HEK293 (cell line): ENCODE measurements at regions not wholly inside any gene's neighbourhood (a gene's known extent, or its start where the extent isn't known, plus 50 kb on each side); places are given as distances from the start of the nearest gene placed in this dataset.

ENCODE experiments used
- CTCF ChIA-PET: fragments of 350-600 bp; formaldehyde crosslinking; extraction: SDS; loops from one replicate; lab custom pipeline; 2021; ENCODE audit warnings: antibody characterized with exemption; lab: Yijun Ruan, JAX
- POLR2A ChIA-PET: fragments of 300-600 bp; formaldehyde crosslinking; extraction: SDS; loops from one replicate; lab custom pipeline; 2020; ENCODE audit warnings: antibody characterized with exemption, inconsistent platforms; lab: Yijun Ruan, JAX
- H3K27ac ChIP-seq: fragments of 200-500 bp; sonication (Bioruptor generic); 2 replicates; pipeline ENCODE4 v1.5.1; 2014; ENCODE audit warnings: low read depth, low read length, control low read depth, inconsistent platforms; ENCODE audit errors: extremely low read depth
- H3K36me3 ChIP-seq, 2 experiments: fragments of 200-500 bp in 1 of 2; sonication (Bioruptor generic) in 1 of 2; 1 replicate in 1 of 2; 2 replicates in 1 of 2; pipeline ENCODE4 v1.5.1; 2014 to 2017; ENCODE audit warnings: inconsistent platforms in 2 of 2, low read length in 2 of 2; ENCODE audit not compliant: control insufficient read depth in 2 of 2, insufficient read depth in 1 of 2
- H3K4me1 ChIP-seq: fragments of 200-500 bp; sonication (Bioruptor generic); 2 replicates; pipeline ENCODE4 v1.5.1; 2014; ENCODE audit warnings: mild to moderate bottlenecking, low read length, inconsistent platforms; ENCODE audit not compliant: control insufficient read depth, insufficient read depth
- H3K4me3 ChIP-seq: 2 replicates; pipeline ENCODE4 v1.5.1; 2011; ENCODE audit warnings: low read depth, mild to moderate bottlenecking, control low read depth, low read length, moderate library complexity
- H3K9me3 ChIP-seq: fragments of 200-500 bp; sonication (Bioruptor generic); 2 replicates; pipeline ENCODE4 v1.5.1; 2014; ENCODE audit warnings: low read depth, low read length, inconsistent platforms; ENCODE audit not compliant: control insufficient read depth, insufficient read depth
- BCL11A ChIP-seq: fragments of 450-650 bp; formaldehyde crosslinking; IDR thresholded peaks from 2 replicates; pipeline ENCODE4 v1.5.1; 2016; ENCODE audit warnings: low read depth, missing biosample characterization, missing genetic modification characterization
- FEZF1 ChIP-seq: fragments of 450-650 bp; formaldehyde crosslinking; IDR thresholded peaks from 2 replicates; pipeline ENCODE4 v1.5.1; 2016; ENCODE audit warnings: missing biosample characterization, missing genetic modification characterization
- GLI2 ChIP-seq: fragments of 450-650 bp; formaldehyde crosslinking; IDR thresholded peaks from 2 replicates; pipeline ENCODE4; 2017; ENCODE audit warnings: missing biosample characterization, missing genetic modification characterization, low read depth, borderline replicate concordance
- KLF7 ChIP-seq: fragments of 450-650 bp; formaldehyde crosslinking; IDR thresholded peaks from 2 replicates; pipeline ENCODE4 v1.5.1; 2016; ENCODE audit warnings: missing biosample characterization, missing genetic modification characterization, borderline replicate concordance
- KLF8 ChIP-seq: fragments of 450-650 bp; formaldehyde crosslinking; IDR thresholded peaks from 2 replicates; pipeline ENCODE4 v1.5.1; 2016; ENCODE audit warnings: missing biosample characterization, missing genetic modification characterization
- MZF1 ChIP-seq: fragments of 450-650 bp; formaldehyde crosslinking; IDR thresholded peaks from 2 replicates; pipeline ENCODE4 v1.5.1; 2017; ENCODE audit warnings: missing biosample characterization, missing genetic modification characterization, borderline replicate concordance
- OSR2 ChIP-seq: fragments of 450-650 bp; formaldehyde crosslinking; IDR thresholded peaks from 2 replicates; pipeline ENCODE4 v1.5.1; 2016; ENCODE audit warnings: missing biosample characterization, missing genetic modification characterization
- PRDM1 ChIP-seq: fragments of 450-650 bp; formaldehyde crosslinking; IDR thresholded peaks from 2 replicates; pipeline ENCODE4; 2016; ENCODE audit warnings: missing biosample characterization, missing genetic modification characterization
- YY2 ChIP-seq: fragments of 450-650 bp; formaldehyde crosslinking; IDR thresholded peaks from 2 replicates; pipeline ENCODE4 v1.5.1; 2016; ENCODE audit warnings: missing biosample characterization, missing genetic modification characterization
- ZBTB7A ChIP-seq: fragments of 450-650 bp; formaldehyde crosslinking; IDR thresholded peaks from 2 replicates; pipeline ENCODE4 v1.5.1; 2016; ENCODE audit warnings: low read depth, missing biosample characterization, missing genetic modification characterization
- ZNF155 ChIP-seq: fragments of 450-650 bp; formaldehyde crosslinking; IDR thresholded peaks from 2 replicates; pipeline ENCODE4 v1.5.1; 2016; ENCODE audit warnings: missing biosample characterization, missing genetic modification characterization
- ZNF175 ChIP-seq: fragments of 450-650 bp; formaldehyde crosslinking; IDR thresholded peaks from 2 replicates; pipeline ENCODE4 v1.5.1; 2016; ENCODE audit warnings: missing biosample characterization, missing genetic modification characterization
- ZNF280C ChIP-seq: fragments of 450-650 bp; formaldehyde crosslinking; IDR thresholded peaks from 2 replicates; pipeline ENCODE4 v1.5.1; 2016; ENCODE audit warnings: missing biosample characterization, missing genetic modification characterization
- ZNF341 ChIP-seq: fragments of 450-650 bp; formaldehyde crosslinking; IDR thresholded peaks from 2 replicates; pipeline ENCODE4; 2016; ENCODE audit warnings: low read depth, missing biosample characterization, missing genetic modification characterization
- ZNF37A ChIP-seq: fragments of 450-650 bp; IDR thresholded peaks from 2 replicates; pipeline ENCODE4 v1.5.1; 2018; ENCODE audit warnings: missing biosample characterization, missing genetic modification characterization
- ZNF394 ChIP-seq: fragments of 450-650 bp; formaldehyde crosslinking; IDR thresholded peaks from 2 replicates; pipeline ENCODE4 v1.5.1; 2016; ENCODE audit warnings: missing biosample characterization, missing genetic modification characterization, mild to moderate bottlenecking, moderate library complexity, borderline replicate concordance
- ZNF426 ChIP-seq: fragments of 450-650 bp; formaldehyde crosslinking; IDR thresholded peaks from 2 replicates; pipeline ENCODE4 v1.5.1; 2017; ENCODE audit warnings: missing biosample characterization, missing genetic modification characterization, mild to moderate bottlenecking, inconsistent platforms, moderate library complexity
- ZNF48 ChIP-seq: fragments of 450-650 bp; formaldehyde crosslinking; IDR thresholded peaks from 2 replicates; pipeline ENCODE4 v1.5.1; 2016; ENCODE audit warnings: missing biosample characterization, missing genetic modification characterization
- ZNF521 ChIP-seq: fragments of 450-650 bp; formaldehyde crosslinking; IDR thresholded peaks from 2 replicates; pipeline ENCODE4 v1.5.1; 2017; ENCODE audit warnings: missing biosample characterization, mild to moderate bottlenecking, missing genetic modification characterization
- ZNF548 ChIP-seq: fragments of 450-650 bp; formaldehyde crosslinking; IDR thresholded peaks from 2 replicates; pipeline ENCODE4 v1.5.1; 2016; ENCODE audit warnings: missing biosample characterization, missing genetic modification characterization
- ZNF571 ChIP-seq: fragments of 450-650 bp; formaldehyde crosslinking; IDR thresholded peaks from 2 replicates; pipeline ENCODE4 v1.5.0; 2017; ENCODE audit warnings: missing biosample characterization, missing genetic modification characterization
- ZNF623 ChIP-seq: fragments of 450-650 bp; formaldehyde crosslinking; IDR thresholded peaks from 2 replicates; pipeline ENCODE4 v1.5.1; 2016; ENCODE audit warnings: missing biosample characterization, missing genetic modification characterization
- ZNF626 ChIP-seq: fragments of 450-650 bp; sonication (Bioruptor Pico); formaldehyde crosslinking; IDR thresholded peaks from 2 replicates; pipeline ENCODE4 v1.5.1; 2018; ENCODE audit warnings: missing biosample characterization, missing genetic modification characterization, inconsistent platforms
- ZNF654 ChIP-seq: fragments of 450-650 bp; formaldehyde crosslinking; IDR thresholded peaks from 2 replicates; pipeline ENCODE4 v1.5.1; 2016; ENCODE audit warnings: low read depth, missing biosample characterization, missing genetic modification characterization
- ZNF670 ChIP-seq: fragments of 450-650 bp; formaldehyde crosslinking; IDR thresholded peaks from 2 replicates; pipeline ENCODE4 v1.5.1; 2016; ENCODE audit warnings: missing biosample characterization, missing genetic modification characterization, low read depth
- ZNF677 ChIP-seq: fragments of 450-650 bp; IDR thresholded peaks from 2 replicates; pipeline ENCODE4 v1.5.0; 2018; ENCODE audit warnings: missing biosample characterization, mild to moderate bottlenecking, missing genetic modification characterization, moderate library complexity
- ZNF776 ChIP-seq: fragments of 450-650 bp; formaldehyde crosslinking; IDR thresholded peaks from 2 replicates; pipeline ENCODE4 v1.5.0; 2017; ENCODE audit warnings: missing biosample characterization, missing genetic modification characterization, borderline replicate concordance
- ZNF837 ChIP-seq: fragments of 450-650 bp; formaldehyde crosslinking; IDR thresholded peaks from 2 replicates; pipeline ENCODE4 v1.5.1; 2016; ENCODE audit warnings: missing biosample characterization, missing genetic modification characterization
- ZNF843 ChIP-seq: fragments of 450-650 bp; formaldehyde crosslinking; IDR thresholded peaks from 2 replicates; pipeline ENCODE4 v1.5.1; 2016; ENCODE audit warnings: missing biosample characterization, missing genetic modification characterization
- TF ChIP-seq, protein P1 (sequence below): fragments of 450-650 bp; formaldehyde crosslinking; IDR thresholded peaks from 2 replicates; pipeline ENCODE4 v1.5.1; 2016; ENCODE audit warnings: missing biosample characterization, missing genetic modification characterization

GRCh38 chr3:96706509-96706908 is 107.9 kb upstream of the EPHA6 start (continued):
- TF ChIP-seq YY2 (tag by site-specific recombination), result no peak
- TF ChIP-seq ZNF521 (tag by site-specific recombination), result no peak
- TF ChIP-seq ZBTB7A (tag by site-specific recombination), result no peak
- no peak for TF ChIP-seq BCL11A (tag by site-specific recombination)
- no peak for TF ChIP-seq ZNF571

- H3K4me3 ChIP-seq, result no peak overlapping the region
- no peak overlapping the region for H3K27ac ChIP-seq
- POLR2A ChIA-PET, result no interaction called here
- no peaks in the 10 kb centered on the region for H3K9me3 ChIP-seq
- TF ChIP-seq, protein P1, sequence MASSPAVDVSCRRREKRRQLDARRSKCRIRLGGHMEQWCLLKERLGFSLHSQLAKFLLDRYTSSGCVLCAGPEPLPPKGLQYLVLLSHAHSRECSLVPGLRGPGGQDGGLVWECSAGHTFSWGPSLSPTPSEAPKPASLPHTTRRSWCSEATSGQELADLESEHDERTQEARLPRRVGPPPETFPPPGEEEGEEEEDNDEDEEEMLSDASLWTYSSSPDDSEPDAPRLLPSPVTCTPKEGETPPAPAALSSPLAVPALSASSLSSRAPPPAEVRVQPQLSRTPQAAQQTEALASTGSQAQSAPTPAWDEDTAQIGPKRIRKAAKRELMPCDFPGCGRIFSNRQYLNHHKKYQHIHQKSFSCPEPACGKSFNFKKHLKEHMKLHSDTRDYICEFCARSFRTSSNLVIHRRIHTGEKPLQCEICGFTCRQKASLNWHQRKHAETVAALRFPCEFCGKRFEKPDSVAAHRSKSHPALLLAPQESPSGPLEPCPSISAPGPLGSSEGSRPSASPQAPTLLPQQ (tag by site-specific recombination), result no peak
- TF ChIP-seq ZNF670 (tag by site-specific recombination) (no peak), ZNF155 (tag by site-specific recombination) (no peak), FEZF1 (no peak), ZNF654 (tag by site-specific recombination) (no peak), PRDM1 (no peak)
- TF ChIP-seq, all 188 proteins: peak for 0
- no peaks in the 10 kb centered on the region for H3K4me1 ChIP-seq
- H3K36me3 ChIP-seq, result no peaks in the 10 kb centered on the region
- CTCF ChIA-PET, result no interaction called here
Observed at GRCh38 chr3:96711816-96712215, 102.6 kb upstream of the EPHA6 start.

DNA sequence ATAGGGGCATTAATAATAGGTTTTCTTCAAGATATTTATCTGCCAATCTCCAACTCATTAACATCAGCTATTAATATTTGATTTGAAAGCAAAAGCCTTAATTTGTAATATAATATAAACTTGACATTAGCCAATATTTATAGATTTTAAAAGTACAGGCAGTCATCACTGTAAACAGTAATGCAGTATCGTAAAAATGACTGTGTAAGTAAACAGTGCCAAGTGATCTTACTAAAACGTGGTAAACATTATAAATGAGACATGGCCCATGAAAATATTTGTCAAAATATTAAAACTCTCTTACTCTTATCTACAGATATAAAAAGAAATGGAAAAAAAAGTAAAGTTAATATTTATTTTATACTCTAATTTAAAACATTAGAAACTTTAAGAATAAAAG is 101.6 kb upstream of the EPHA6 start:
- no peaks in the 10 kb centered on the region for H3K9me3 ChIP-seq
- no peak for TF ChIP-seq ZNF341 (tag by site-specific recombination)
- TF ChIP-seq ZNF548 (tag by site-specific recombination), result no peak
- TF ChIP-seq ZNF677 (tag by site-specific recombination), result no peak
- TF ChIP-seq ZNF776 (tag by site-specific recombination), result no peak
- no peak for TF ChIP-seq BCL11A (tag by site-specific recombination)
- TF ChIP-seq ZNF837 (tag by site-specific recombination), result no peak
- TF ChIP-seq ZNF843, result no peak
- no peak for TF ChIP-seq GLI2
- TF ChIP-seq OSR2 (tag by site-specific recombination), result no peak
- TF ChIP-seq KLF8 (tag by site-specific recombination), result no peak
- no peak overlapping the region for H3K27ac ChIP-seq
- H3K4me1 ChIP-seq, result no peaks in the 10 kb centered on the region
- H3K36me3 ChIP-seq, result no peaks in the 10 kb centered on the region
- no peak overlapping the region for H3K4me3 ChIP-seq
- POLR2A ChIA-PET, result no interaction called here
- CTCF ChIA-PET, result no interaction called here

DNA sequence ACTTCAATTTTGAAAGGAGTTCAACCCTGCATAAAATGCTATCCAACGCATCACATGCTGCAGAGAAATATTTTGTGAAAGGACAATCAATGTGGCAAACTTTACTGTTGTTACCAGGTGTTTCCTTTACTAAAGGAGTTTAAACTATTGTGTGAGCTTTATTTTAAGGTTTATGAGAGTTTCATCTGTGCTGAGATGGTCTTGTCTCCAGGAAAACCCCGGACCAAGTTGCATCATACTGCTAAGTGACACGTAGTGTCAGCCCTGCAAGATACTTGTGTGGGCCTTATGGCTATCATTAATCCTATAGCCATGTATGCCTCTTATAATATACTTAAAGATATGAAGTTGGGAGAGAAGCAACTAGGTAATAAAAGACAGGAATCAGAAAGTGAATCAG is 94.5 kb upstream of the EPHA6 start:
- ChIA-PET CTCF (no interaction called here), POLR2A (no interaction called here)
- no peak overlapping the region for H3K4me3 ChIP-seq
- no peaks in the 10 kb centered on the region for H3K9me3 ChIP-seq
- H3K36me3 ChIP-seq, result no peaks in the 10 kb centered on the region
- H3K4me1 ChIP-seq, result no peaks in the 10 kb centered on the region
- no peak overlapping the region for H3K27ac ChIP-seq
- TF ChIP-seq ZNF280C (tag by site-specific recombination) (no peak), KLF7 (tag by site-specific recombination) (no peak), ZNF626 (tag by site-specific recombination) (no peak), ZNF37A (no peak), ZNF48 (no peak), MZF1 (no peak), ZNF175 (tag by site-specific recombination) (no peak), ZNF426 (tag by site-specific recombination) (no peak), ZNF394 (tag by site-specific recombination) (no peak), ZNF623 (tag by site-specific recombination) (no peak)
